Panc1 (cell line): ENCODE measurements at regions not wholly inside any gene's neighbourhood (a gene's known extent, or its start where the extent isn't known, plus 50 kb on each side); places are given as distances from the start of the nearest gene placed in this dataset.

Experiments
- ATAC-seq: fragments of 200-7000 bp; cut with Tn5 transposase; 2 replicates; pipeline ENCODE4 v1.9.1; 2020; ENCODE audit warnings: mild to moderate bottlenecking, moderate library complexity
- BruUV-seq: library from RNA; stranded (reverse); fragments of 400-500 nt; replicated peaks from 2 replicates; lab custom pipeline; 2021; lab: Mats Ljungman, UMichigan
- CTCF ChIA-PET: fragments of 300-600 bp; sonication (Branson Sonifier 250); formaldehyde crosslinking; loops from one replicate; lab custom pipeline; 2022; ENCODE audit warnings: antibody characterized with exemption; lab: Charles Lee
- POLR2A ChIA-PET: fragments of 300-600 bp; sonication (Branson Sonifier 250); formaldehyde crosslinking; loops from one replicate; lab custom pipeline; 2022; ENCODE audit warnings: antibody characterized with exemption; lab: Charles Lee
- DNase-seq: peaks from one replicate; pipeline ENCODE4 v3.0.0-alpha.2; 2010; ENCODE audit warnings: low read depth, low spot score
- H3K27ac ChIP-seq: 2 replicates; pipeline ENCODE4 v1.5.1; 2011; ENCODE audit warnings: mild to moderate bottlenecking, low read length, inconsistent platforms
- H3K27me3 ChIP-seq: fragments of 200-500 bp; sonication (Bioruptor generic); 2 replicates; pipeline ENCODE4 v1.6.0; 2014; ENCODE audit warnings: low read length, inconsistent platforms; ENCODE audit not compliant: control insufficient read depth, insufficient read depth
- H3K36me3 ChIP-seq: fragments of 200-500 bp; sonication (Bioruptor generic); 2 replicates; pipeline ENCODE4 v1.5.1; 2014; ENCODE audit warnings: inconsistent platforms, mild to moderate bottlenecking, low read length, moderate library complexity; ENCODE audit not compliant: control insufficient read depth, insufficient read depth
- H3K4me1 ChIP-seq: 2 replicates; pipeline ENCODE4 v1.5.1; 2011; ENCODE audit warnings: inconsistent platforms, mild to moderate bottlenecking, low read length, moderate library complexity; ENCODE audit not compliant: control insufficient read depth, insufficient read depth
- H3K4me3 ChIP-seq, 2 experiments: 2 replicates each; pipeline ENCODE4 v1.5.1; 2011 to 2012; ENCODE audit warnings: low read depth in 2 of 2, low read length in 2 of 2, mild to moderate bottlenecking in 2 of 2, inconsistent platforms in 1 of 2, moderate library complexity in 1 of 2
- H3K9me3 ChIP-seq: fragments of 200-500 bp; sonication (Bioruptor generic); 2 replicates; pipeline ENCODE4 v1.5.1; 2014; ENCODE audit warnings: low read depth, mild to moderate bottlenecking, inconsistent platforms, low read length, moderate library complexity; ENCODE audit not compliant: control insufficient read depth, insufficient read depth
- CTCF ChIP-seq: fragments of 450-650 bp; IDR thresholded peaks from 2 replicates; pipeline ENCODE4 v1.5.1; 2017; ENCODE audit warnings: mild to moderate bottlenecking
- POLR2AphosphoS5 ChIP-seq: IDR thresholded peaks from 2 replicates; pipeline ENCODE4 v1.6.1; 2012; ENCODE audit warnings: mild to moderate bottlenecking, low read depth, low read length, moderate library complexity
- REST ChIP-seq, 2 experiments: IDR thresholded peaks; 2 replicates each; pipeline ENCODE4 v1.6.1; 2011 to 2012; ENCODE audit warnings: low read depth in 2 of 2, control low read depth in 1 of 2, low read length in 1 of 2, mild to moderate bottlenecking in 1 of 2, moderate library complexity in 1 of 2; ENCODE audit not compliant: insufficient read depth in 1 of 2
- SIN3A ChIP-seq: IDR thresholded peaks from 2 replicates; pipeline ENCODE4 v1.6.1; 2012; ENCODE audit warnings: low read depth, mild to moderate bottlenecking, low read length, moderate library complexity, borderline replicate concordance; ENCODE audit not compliant: insufficient read depth
- TCF7L2 ChIP-seq: IDR thresholded peaks from 2 replicates; pipeline ENCODE4 v1.6.1; 2011; ENCODE audit warnings: mild to moderate bottlenecking, low read depth, low read length, inconsistent platforms
- in situ Hi-C: cut with HindIII; loops from 2 replicates; pipeline ENCODE4 v1.10.0; 2016; ENCODE audit warnings: low sequenced_read_pairs, low pct_unique_long_range_greater_than_20kb
- intact Hi-C: fragments of 100-400 bp; cut with micrococcal nuclease; formaldehyde crosslinking; loops from one replicate; pipeline ENCODE4 v1.10.0; 2022; ENCODE audit not compliant: unreplicated experiment

DNA sequence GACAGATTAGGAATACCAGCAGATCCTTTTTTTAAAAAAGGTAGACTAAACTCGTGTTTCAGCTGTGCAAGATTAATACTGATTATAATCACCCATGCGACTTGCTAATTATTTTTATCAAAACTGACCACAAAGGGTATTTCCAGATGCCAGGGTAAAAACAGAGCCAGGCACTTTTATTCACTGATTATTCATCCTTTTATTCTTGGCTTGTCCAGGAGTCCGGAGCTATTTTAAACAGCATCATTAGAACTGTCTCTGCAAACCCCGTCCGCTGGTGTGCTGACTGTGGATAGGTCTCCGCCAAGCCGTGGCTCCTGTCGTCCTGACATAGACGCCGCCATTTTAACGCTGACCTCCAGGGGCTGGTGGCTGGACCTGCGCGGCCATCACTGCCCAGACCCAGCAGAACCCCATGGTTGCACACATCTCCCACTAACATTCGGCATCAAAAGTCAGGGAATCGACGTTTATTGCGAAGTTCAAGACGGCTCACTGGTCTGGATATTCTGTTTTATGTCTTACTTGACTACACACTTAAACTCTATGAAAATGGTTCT lies 364.8 kb downstream of the THBS2 start:
- Histone ChIP-seq H3K9me3 (no peaks in the 10 kb centered on the region), H3K27me3 (peaks cover 13% of the 10 kb centered on the region), H3K4me3 (no peak overlapping the region), H3K36me3 (no peaks in the 10 kb centered on the region), H3K4me1 (no peaks in the 10 kb centered on the region), H3K27ac (no peak overlapping the region)
- ChIA-PET CTCF (no interaction called here), POLR2A (no interaction called here)
- ATAC-seq (no peak), DNase-seq (no peak)
- TF ChIP-seq REST (IDR thresholded peaks at IDR 0.05; ENCODE audit: insufficient read depth in 1 of 2, low read depth in 2 of 2, low read length in 1 of 2) (no peak), SIN3A (no peak), TCF7L2 (no peak), POLR2AphosphoS5 (no peak), CTCF (no peak)
- intact Hi-C loops (loop anchor here (10.0 kb wide), 3 partner anchors 274 to 734 kb away; no protein-coding TSS in a partner anchor), in situ Hi-C loops (no loop called here)
- BruUV-seq, result no TSS peak

GRCh38 chr6:168888102-168888501 lies 365.5 kb downstream of the THBS2 start:
- BruUV-seq, result no TSS peak
- Histone ChIP-seq H3K4me3 (no peak overlapping the region), H3K36me3 (no peaks in the 10 kb centered on the region), H3K27me3 (peaks cover 14% of the 10 kb centered on the region), H3K9me3 (no peaks in the 10 kb centered on the region), H3K4me1 (no peaks in the 10 kb centered on the region), H3K27ac (no peak overlapping the region)
- ChIA-PET CTCF (no interaction called here), POLR2A (no interaction called here)
- in situ Hi-C loops (no loop called here), intact Hi-C loops (loop anchor here (10.0 kb wide), 3 partner anchors 273 to 733 kb away; no protein-coding TSS in a partner anchor)
- DNase-seq (no peak), ATAC-seq (no peak)
- TF ChIP-seq POLR2AphosphoS5 (no peak), CTCF (no peak), SIN3A (no peak), REST (IDR thresholded peaks at IDR 0.05; ENCODE audit: insufficient read depth in 1 of 2, low read depth in 2 of 2, low read length in 1 of 2) (no peak), TCF7L2 (no peak)
